Hepatocyte (in vitro differentiated cells): ENCODE measurements at regions not wholly inside any gene's neighbourhood (a gene's known extent, or its start where the extent isn't known, plus 50 kb on each side); places are given as distances from the start of the nearest gene placed in this dataset.

Experiments
- DNase-seq: peaks from one replicate; pipeline ENCODE4 v3.0.0-alpha.2; 2016; ENCODE audit warnings: low spot score
- H2AFZ ChIP-seq: fragments of 200-600 bp; sonication (generic); 2 replicates; pipeline ENCODE4 v1.6.0; 2016; ENCODE audit warnings: antibody characterized with exemption, mild to moderate bottlenecking
- H3K27ac ChIP-seq: fragments of 200-600 bp; sonication (generic); 2 replicates; pipeline ENCODE4 v1.5.1; 2016; ENCODE audit warnings: mild to moderate bottlenecking
- H3K27me3 ChIP-seq: fragments of 200-600 bp; sonication (generic); 2 replicates; pipeline ENCODE4 v1.6.1; 2016
- H3K36me3 ChIP-seq: fragments of 200-600 bp; sonication (generic); replicated peaks from 2 replicates; pipeline ENCODE4 v1.5.1; 2016; ENCODE audit warnings: low read depth; ENCODE audit not compliant: insufficient read depth
- H3K4me1 ChIP-seq: fragments of 200-600 bp; sonication (generic); 2 replicates; pipeline ENCODE4 v1.5.1; 2016; ENCODE audit warnings: mild to moderate bottlenecking, moderate library complexity; ENCODE audit not compliant: insufficient read depth
- H3K4me2 ChIP-seq: fragments of 200-600 bp; sonication (generic); 2 replicates; pipeline ENCODE4 v1.6.0; 2016
- H3K4me3 ChIP-seq: fragments of 200-600 bp; sonication (generic); 2 replicates; pipeline ENCODE4 v1.5.1; 2016; ENCODE audit warnings: mild to moderate bottlenecking
- H3K79me2 ChIP-seq: fragments of 200-600 bp; sonication (generic); 2 replicates; pipeline ENCODE4 v1.6.0; 2017; ENCODE audit warnings: mild to moderate bottlenecking
- H3K9me2 ChIP-seq: fragments of 200-600 bp; sonication (generic); replicated peaks from 2 replicates; pipeline ENCODE4 v1.6.0; 2017; ENCODE audit warnings: mild to moderate bottlenecking; ENCODE audit not compliant: insufficient read depth
- H3K9me3 ChIP-seq: fragments of 200-600 bp; sonication (generic); 2 replicates; pipeline ENCODE4 v1.5.1; 2016; ENCODE audit warnings: low read depth, mild to moderate bottlenecking
- H4K20me1 ChIP-seq: fragments of 200-600 bp; sonication (generic); 2 replicates; pipeline ENCODE4 v1.6.0; 2016; ENCODE audit warnings: mild to moderate bottlenecking; ENCODE audit not compliant: insufficient read depth, poor library complexity, severe bottlenecking
- EZH2 ChIP-seq: fragments of 200-600 bp; sonication (generic); IDR thresholded peaks from 2 replicates; pipeline ENCODE4 v1.6.1; 2016; ENCODE audit warnings: antibody characterized with exemption, mild to moderate bottlenecking, borderline replicate concordance
- EZH2phosphoT487 ChIP-seq: fragments of 200-600 bp; sonication (generic); IDR thresholded peaks from one replicate; pipeline ENCODE4 v1.6.1; 2018; ENCODE audit warnings: antibody characterized with exemption, mild to moderate bottlenecking, low read depth, moderate library complexity; ENCODE audit not compliant: unreplicated experiment, severe bottlenecking
- WGBS: methylation state at CpG from one replicate; pipeline ENCODE4 v1.1.6; 2016; ENCODE audit warnings: low lambda C conversion rate; ENCODE audit errors: missing lambda C conversion rate; 5-methylcytosine and 5-hydroxymethylcytosine counted together
- TF ChIP-seq, protein P1 (sequence below): fragments of 200-600 bp; sonication (generic); IDR thresholded peaks from 2 replicates; pipeline ENCODE4 v1.5.1; 2016; ENCODE audit warnings: antibody characterized with exemption, mild to moderate bottlenecking; ENCODE audit not compliant: poor library complexity

GRCh38 chr13:111901267-111901915, 165.6 kb upstream of the SOX1 start:
- DNase-seq = no peak
- no peaks in the 10 kb centered on the region for H3K4me1 ChIP-seq
- no peak for TF ChIP-seq EZH2phosphoT487
- TF ChIP-seq, protein P1, sequence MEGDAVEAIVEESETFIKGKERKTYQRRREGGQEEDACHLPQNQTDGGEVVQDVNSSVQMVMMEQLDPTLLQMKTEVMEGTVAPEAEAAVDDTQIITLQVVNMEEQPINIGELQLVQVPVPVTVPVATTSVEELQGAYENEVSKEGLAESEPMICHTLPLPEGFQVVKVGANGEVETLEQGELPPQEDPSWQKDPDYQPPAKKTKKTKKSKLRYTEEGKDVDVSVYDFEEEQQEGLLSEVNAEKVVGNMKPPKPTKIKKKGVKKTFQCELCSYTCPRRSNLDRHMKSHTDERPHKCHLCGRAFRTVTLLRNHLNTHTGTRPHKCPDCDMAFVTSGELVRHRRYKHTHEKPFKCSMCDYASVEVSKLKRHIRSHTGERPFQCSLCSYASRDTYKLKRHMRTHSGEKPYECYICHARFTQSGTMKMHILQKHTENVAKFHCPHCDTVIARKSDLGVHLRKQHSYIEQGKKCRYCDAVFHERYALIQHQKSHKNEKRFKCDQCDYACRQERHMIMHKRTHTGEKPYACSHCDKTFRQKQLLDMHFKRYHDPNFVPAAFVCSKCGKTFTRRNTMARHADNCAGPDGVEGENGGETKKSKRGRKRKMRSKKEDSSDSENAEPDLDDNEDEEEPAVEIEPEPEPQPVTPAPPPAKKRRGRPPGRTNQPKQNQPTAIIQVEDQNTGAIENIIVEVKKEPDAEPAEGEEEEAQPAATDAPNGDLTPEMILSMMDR = no peak
- TF ChIP-seq EZH2 = no peak
- no peak overlapping the region for H2AFZ ChIP-seq
- H3K79me2 ChIP-seq = no peaks in the 10 kb centered on the region
- 88% methylated on average over 22 of the region's 23 CpGs for WGBS
- H4K20me1 ChIP-seq = no peaks in the 10 kb centered on the region
- H3K36me3 ChIP-seq = no peaks in the 10 kb centered on the region
- no peaks in the 10 kb centered on the region for H3K9me2 ChIP-seq
- H3K27ac ChIP-seq = no peak overlapping the region
- no peak overlapping the region for H3K4me2 ChIP-seq
- H3K4me3 ChIP-seq = no peak overlapping the region
- H3K27me3 ChIP-seq = no peaks in the 10 kb centered on the region
- no peaks in the 10 kb centered on the region for H3K9me3 ChIP-seq

DNA sequence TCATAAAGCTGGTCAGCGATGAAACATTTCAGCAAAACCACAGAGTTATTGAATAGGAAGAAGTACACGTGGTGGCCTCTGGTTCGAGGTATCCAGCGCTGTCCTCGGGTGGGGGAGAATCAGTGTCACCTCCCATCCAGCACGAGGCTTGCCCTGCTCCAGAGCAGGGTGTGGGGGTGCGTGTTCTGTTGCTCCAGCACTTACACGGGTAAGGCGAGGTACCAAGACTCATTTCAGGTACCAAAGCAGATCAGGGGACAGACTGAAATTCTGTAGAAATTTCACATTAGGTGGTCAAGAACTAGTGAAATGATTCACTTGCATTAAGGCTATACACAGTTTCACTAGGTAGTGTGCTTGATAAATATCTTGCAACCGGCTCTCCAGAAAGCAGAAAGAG, 164.2 kb upstream of the SOX1 start:
- no peaks in the 10 kb centered on the region for H3K9me3 ChIP-seq
- no peaks in the 10 kb centered on the region for H3K9me2 ChIP-seq
- H4K20me1 ChIP-seq = no peaks in the 10 kb centered on the region
- no peaks in the 10 kb centered on the region for H3K36me3 ChIP-seq
- H3K4me1 ChIP-seq = no peaks in the 10 kb centered on the region
- TF ChIP-seq EZH2phosphoT487 = no peak
- TF ChIP-seq, protein P1 = no peak
- TF ChIP-seq EZH2 = no peak
- WGBS = 91% methylated on average over 10 of the region's 10 CpGs
- no peaks in the 10 kb centered on the region for H3K79me2 ChIP-seq
- no peak overlapping the region for H3K4me3 ChIP-seq
- no peak overlapping the region for H3K4me2 ChIP-seq
- H3K27ac ChIP-seq = no peak overlapping the region
- no peaks in the 10 kb centered on the region for H3K27me3 ChIP-seq
- DNase-seq = no peak
- no peak overlapping the region for H2AFZ ChIP-seq

DNA sequence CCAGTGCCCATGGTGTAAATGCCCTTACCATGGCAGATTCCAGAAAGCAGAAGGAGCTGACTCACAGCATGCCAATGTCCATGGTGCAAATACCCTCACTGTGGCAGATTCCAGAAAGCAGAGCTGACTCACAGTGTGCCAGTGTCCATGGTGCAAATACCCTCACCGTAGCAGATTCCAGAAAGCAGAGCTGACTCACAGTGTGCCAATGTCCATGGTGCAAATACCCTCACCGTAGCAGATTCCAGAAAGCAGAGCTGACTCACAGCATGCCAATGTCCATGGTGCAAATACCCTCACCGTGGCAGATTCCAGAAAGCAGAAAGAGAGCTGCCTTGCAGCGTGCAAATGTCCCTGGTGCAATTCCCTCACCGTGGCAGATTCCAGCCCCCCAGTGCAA, 163.8 kb upstream of the SOX1 start:
- Histone ChIP-seq H3K27ac (no peak overlapping the region), H4K20me1 (no peaks in the 10 kb centered on the region), H3K79me2 (no peaks in the 10 kb centered on the region), H3K27me3 (no peaks in the 10 kb centered on the region), H3K4me2 (no peak overlapping the region), H3K4me1 (no peaks in the 10 kb centered on the region), H3K36me3 (no peaks in the 10 kb centered on the region), H2AFZ (no peak overlapping the region), H3K4me3 (no peak overlapping the region), H3K9me2 (no peaks in the 10 kb centered on the region), H3K9me3 (no peaks in the 10 kb centered on the region)
- TF ChIP-seq, protein P1 = no peak
- no peak for TF ChIP-seq EZH2phosphoT487
- no peak for DNase-seq
- 78% methylated on average over 5 of the region's 5 CpGs for WGBS
